Kidney epithelial cell (primary cell): ENCODE measurements at regions not wholly inside any gene's neighbourhood (a gene's known extent, or its start where the extent isn't known, plus 50 kb on each side); places are given as distances from the start of the nearest gene placed in this dataset.

Source experiments
- DNase-seq: peaks from one replicate; pipeline ENCODE4 v3.0.0-alpha.2; 2010; ENCODE audit warnings: low read depth
- H3K27me3 ChIP-seq: 2 replicates; pipeline ENCODE4 v1.6.0; 2011; ENCODE audit warnings: low read length; ENCODE audit not compliant: control insufficient read depth, insufficient read depth
- H3K36me3 ChIP-seq: 2 replicates; pipeline ENCODE4 v1.5.1; 2011; ENCODE audit warnings: low read length; ENCODE audit not compliant: control insufficient read depth, insufficient read depth
- H3K4me3 ChIP-seq: 2 replicates; pipeline ENCODE4 v1.5.1; 2011; ENCODE audit warnings: low read depth, mild to moderate bottlenecking, control low read depth, low read length
- TF ChIP-seq, protein P1 (sequence below): IDR thresholded peaks from 2 replicates; pipeline ENCODE4 v1.5.1; 2011; ENCODE audit warnings: mild to moderate bottlenecking, moderate library complexity, low read length, control low read depth, inconsistent platforms; ENCODE audit not compliant: insufficient read depth, poor library complexity, severe bottlenecking

DNA sequence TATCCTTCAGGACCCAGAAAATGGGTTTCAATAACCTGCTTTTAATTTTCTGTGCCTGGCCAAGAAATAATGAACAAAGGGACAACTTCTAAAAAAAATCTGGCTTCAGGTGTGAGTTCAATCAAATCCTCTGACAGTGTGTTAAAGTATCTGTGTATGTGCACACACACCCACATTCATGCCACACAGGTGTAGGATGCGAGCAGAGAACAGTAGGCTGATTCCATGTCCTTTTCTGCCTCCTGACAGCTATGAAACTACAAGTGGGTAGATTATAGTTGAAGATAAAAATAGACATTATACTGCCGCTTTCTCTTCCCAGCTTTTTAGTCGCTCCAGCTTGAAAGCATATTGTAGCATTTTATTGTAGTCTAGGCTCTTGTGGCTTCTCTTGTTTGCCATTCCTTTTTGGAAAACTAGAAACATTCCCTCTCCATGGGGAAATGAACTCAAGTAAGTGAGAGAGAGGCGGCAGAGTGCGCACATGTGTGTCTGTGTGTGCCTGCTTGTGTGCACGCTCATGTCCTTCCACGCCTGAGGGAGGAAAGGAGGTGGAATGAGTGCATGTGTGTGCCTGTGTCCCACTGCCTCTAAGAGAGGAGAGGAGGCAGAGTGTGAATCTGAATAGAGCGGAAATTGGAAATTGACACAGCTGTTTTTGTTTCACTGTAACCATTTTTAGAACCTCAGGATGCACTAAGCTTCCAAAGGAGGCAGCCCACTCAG, 273.0 kb downstream of the ELAVL2 start:
- DNase-seq, result no peak
- TF ChIP-seq, protein P1, sequence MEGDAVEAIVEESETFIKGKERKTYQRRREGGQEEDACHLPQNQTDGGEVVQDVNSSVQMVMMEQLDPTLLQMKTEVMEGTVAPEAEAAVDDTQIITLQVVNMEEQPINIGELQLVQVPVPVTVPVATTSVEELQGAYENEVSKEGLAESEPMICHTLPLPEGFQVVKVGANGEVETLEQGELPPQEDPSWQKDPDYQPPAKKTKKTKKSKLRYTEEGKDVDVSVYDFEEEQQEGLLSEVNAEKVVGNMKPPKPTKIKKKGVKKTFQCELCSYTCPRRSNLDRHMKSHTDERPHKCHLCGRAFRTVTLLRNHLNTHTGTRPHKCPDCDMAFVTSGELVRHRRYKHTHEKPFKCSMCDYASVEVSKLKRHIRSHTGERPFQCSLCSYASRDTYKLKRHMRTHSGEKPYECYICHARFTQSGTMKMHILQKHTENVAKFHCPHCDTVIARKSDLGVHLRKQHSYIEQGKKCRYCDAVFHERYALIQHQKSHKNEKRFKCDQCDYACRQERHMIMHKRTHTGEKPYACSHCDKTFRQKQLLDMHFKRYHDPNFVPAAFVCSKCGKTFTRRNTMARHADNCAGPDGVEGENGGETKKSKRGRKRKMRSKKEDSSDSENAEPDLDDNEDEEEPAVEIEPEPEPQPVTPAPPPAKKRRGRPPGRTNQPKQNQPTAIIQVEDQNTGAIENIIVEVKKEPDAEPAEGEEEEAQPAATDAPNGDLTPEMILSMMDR, result no peak
- Histone ChIP-seq H3K27me3 (no peaks in the 10 kb centered on the region), H3K4me3 (no peak overlapping the region), H3K36me3 (no peaks in the 10 kb centered on the region)

DNA sequence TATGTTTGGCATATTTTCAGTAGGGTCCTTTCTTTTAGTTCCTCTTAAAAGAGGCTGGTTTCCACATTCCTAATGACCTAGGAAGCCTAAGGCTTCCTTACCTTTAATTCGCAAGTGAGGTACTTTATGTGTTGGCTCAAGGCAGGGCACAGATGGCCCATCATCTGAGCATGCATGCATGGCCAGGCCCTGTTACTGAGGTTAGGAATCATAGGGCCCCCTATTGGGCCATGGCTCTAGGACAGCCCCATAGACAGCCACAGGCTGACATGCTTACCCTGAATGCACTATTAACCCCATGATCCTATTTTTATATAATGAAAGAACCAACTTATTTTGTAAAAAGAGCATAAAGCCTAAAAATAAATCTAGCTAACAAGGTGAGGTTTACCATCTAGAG, 271.4 kb downstream of the ELAVL2 start:
- Histone ChIP-seq H3K4me3 (no peak overlapping the region), H3K27me3 (no peaks in the 10 kb centered on the region), H3K36me3 (no peaks in the 10 kb centered on the region)
- TF ChIP-seq, protein P1, result no peak
- no peak for DNase-seq

DNA sequence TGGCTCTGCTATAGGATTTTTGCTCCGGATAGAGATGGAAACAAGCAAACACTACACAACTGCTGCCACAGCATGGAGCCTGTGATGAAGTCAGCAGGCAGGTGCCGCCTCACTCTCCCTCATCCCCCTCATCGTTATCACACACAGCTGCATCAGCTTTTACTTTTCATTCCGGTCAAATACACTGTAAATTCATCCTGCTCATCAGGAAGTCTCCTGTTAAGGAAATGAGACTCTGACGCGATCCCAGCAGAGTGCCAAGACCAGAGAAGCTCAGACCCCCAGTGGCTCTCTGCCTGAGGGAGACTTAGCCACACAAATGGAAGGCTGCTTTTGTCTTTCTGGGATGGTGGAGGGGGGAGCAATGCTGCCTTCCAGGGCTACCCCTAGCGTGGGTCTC, 270.2 kb downstream of the ELAVL2 start:
- H3K4me3 ChIP-seq, result no peak overlapping the region
- TF ChIP-seq, protein P1, result no peak
- DNase-seq, result no peak
- H3K36me3 ChIP-seq, result no peaks in the 10 kb centered on the region
- no peaks in the 10 kb centered on the region for H3K27me3 ChIP-seq

DNA sequence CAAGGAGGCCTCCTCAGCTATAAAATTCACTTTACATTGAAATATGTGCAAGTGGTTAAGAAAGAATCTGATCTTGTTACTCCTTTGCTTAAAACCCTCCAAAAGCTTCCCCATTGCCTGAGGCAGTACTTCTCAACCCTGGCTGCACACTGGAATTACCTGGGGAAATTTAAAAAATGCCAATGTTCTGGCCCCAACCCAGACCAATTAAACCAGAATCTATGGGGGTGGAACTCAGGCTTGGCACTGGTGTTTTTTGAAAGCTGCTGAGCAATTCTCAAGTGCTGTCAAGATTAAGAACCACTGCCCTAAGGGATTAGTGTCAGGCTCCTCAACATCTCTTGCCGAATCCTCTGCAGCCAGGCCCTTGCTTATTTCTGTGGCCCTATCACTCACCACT, 269.6 kb downstream of the ELAVL2 start:
- no peaks in the 10 kb centered on the region for H3K27me3 ChIP-seq
- H3K4me3 ChIP-seq, result no peak overlapping the region
- TF ChIP-seq, protein P1, result no peak
- DNase-seq, result no peak
- no peaks in the 10 kb centered on the region for H3K36me3 ChIP-seq

DNA sequence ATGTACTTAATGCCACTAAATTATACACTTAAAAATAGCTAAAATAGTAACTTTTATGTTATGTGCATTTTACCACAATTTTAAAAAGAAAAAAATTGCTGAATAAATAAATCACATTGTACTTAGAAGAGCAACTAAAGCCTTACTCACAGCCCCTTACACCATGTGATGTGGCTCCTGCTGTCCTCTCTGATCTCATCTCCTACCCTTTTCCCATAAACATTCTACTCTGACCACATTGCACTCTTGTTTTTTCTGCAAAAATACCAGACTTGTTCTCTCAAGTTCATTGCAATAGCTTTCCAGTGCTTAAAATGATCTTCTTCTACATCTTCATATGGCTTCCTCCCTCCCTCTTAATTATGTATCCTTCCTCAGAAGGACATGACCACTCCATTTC, 268.4 kb downstream of the ELAVL2 start:
- TF ChIP-seq, protein P1, result no peak
- no peak overlapping the region for H3K4me3 ChIP-seq
- no peaks in the 10 kb centered on the region for H3K36me3 ChIP-seq
- H3K27me3 ChIP-seq, result no peaks in the 10 kb centered on the region
- DNase-seq, result no peak

DNA sequence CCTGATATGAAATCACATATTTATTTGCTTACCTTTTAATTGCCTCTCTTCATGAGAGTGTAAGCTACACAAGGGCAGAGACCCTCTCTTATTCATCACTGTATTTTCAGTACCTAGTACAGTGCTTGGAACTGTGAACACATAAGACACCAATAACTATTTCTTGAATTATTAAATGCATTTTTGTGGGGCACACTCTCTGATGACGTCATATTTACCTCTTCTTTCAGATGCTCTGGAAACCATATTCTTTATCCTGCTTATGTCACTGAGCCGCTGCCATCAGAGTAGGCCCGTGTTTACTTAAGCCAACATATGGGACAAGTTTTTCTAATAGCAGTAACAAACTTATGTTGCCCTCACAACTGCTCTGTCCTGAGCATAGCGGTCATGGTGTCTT, 266.5 kb downstream of the ELAVL2 start:
- no peak overlapping the region for H3K4me3 ChIP-seq
- no peaks in the 10 kb centered on the region for H3K36me3 ChIP-seq
- TF ChIP-seq, protein P1, result no peak
- H3K27me3 ChIP-seq, result no peaks in the 10 kb centered on the region
- no peak for DNase-seq
